T-cell (primary cell): ENCODE measurements at regions not wholly inside any gene's neighbourhood (a gene's known extent, or its start where the extent isn't known, plus 50 kb on each side); places are given as distances from the start of the nearest gene placed in this dataset.
A peak's percentile ranks its signal among the peaks of the same experiment; 100 is the strongest.
"Not testable (repeated sequence)": the region's sequence is repeated elsewhere in the genome, so short reads cannot be mapped to it uniquely, and the experiment has no call there.

Experiments used
- ATAC-seq, 4 experiments: fragments of 200-7000 bp in 3 of 4; fragments of 150-1000 bp in 1 of 4; cut with Tn5 transposase; replicated peaks in 1 of 4; 1 replicate in 3 of 4; 2 replicates in 1 of 4; pipeline ENCODE4 v1.10.0; 2021; ENCODE audit warnings: moderate library complexity in 3 of 4, mild to moderate bottlenecking in 2 of 4, moderate number of reproducible peaks in 1 of 4
- CTCF ChIA-PET, 2 donors: fragments of 300-600 bp; sonication (Branson Sonifier 250); formaldehyde crosslinking; loops; one replicate each; lab custom pipeline; 2022; ENCODE audit warnings: antibody characterized with exemption in 2 of 2; lab: Charles Lee
- POLR2A ChIA-PET, 2 donors: fragments of 300-600 bp; sonication (Branson Sonifier 250); formaldehyde crosslinking; loops; one replicate each; lab custom pipeline; 2022; ENCODE audit warnings: antibody characterized with exemption in 2 of 2; lab: Charles Lee
- DNase-seq, 35 experiments: peaks; one replicate each; pipeline versions ENCODE4 v3.0.0 to v3.0.0-alpha.2; 2013 to 2023
- H3K27ac ChIP-seq: one replicate; pipeline ENCODE4 v1.5.1; 2013; ENCODE audit warnings: low read length
- H3K27me3 ChIP-seq, 2 experiments: replicated peaks in 1 of 2; 1 replicate in 1 of 2; 2 replicates in 1 of 2; pipeline versions ENCODE4 v1.6.1 to v1.7.0; 2013; ENCODE audit warnings: low read length in 1 of 2, mixed read lengths in 1 of 2; ENCODE audit not compliant: control insufficient read depth in 2 of 2, insufficient read depth in 2 of 2; ENCODE audit errors: extremely low read depth in 1 of 2
- H3K36me3 ChIP-seq, 2 donors: 1 replicate in 1 of 2; 2 replicates in 1 of 2; pipeline versions ENCODE4 v1.6.1 to v1.7.0; 2013; ENCODE audit warnings: low read length in 1 of 2; ENCODE audit not compliant: control insufficient read depth in 2 of 2, insufficient read depth in 1 of 2; ENCODE audit errors: extremely low read depth in 1 of 2
- H3K4me1 ChIP-seq, 2 experiments: 1 replicate in 1 of 2; 2 replicates in 1 of 2; pipeline versions ENCODE4 v1.6.1 to v1.7.0; 2013; ENCODE audit warnings: low read length in 2 of 2, mixed read lengths in 1 of 2; ENCODE audit not compliant: insufficient read depth in 2 of 2, control insufficient read depth in 1 of 2; ENCODE audit errors: extremely low read depth in 1 of 2
- H3K4me3 ChIP-seq, 2 donors: 1 replicate in 1 of 2; 2 replicates in 1 of 2; pipeline versions ENCODE4 v1.5.1 to v1.7.0; 2013; ENCODE audit warnings: mild to moderate bottlenecking in 2 of 2, low read length in 1 of 2, moderate library complexity in 1 of 2; ENCODE audit not compliant: control insufficient read depth in 1 of 2; ENCODE audit errors: extremely low read depth in 1 of 2
- H3K9me3 ChIP-seq: 2 replicates; pipeline ENCODE4 v1.7.0; 2013
- H3K27ac Mint-ChIP-seq, 2 donors: one replicate each; pipeline ENCODE4 v1.8.0; 2020 to 2021; ENCODE audit warnings: mild to moderate bottlenecking in 2 of 2, mixed read lengths in 2 of 2
- H3K27me3 Mint-ChIP-seq, 2 donors: one replicate each; pipeline ENCODE4 v1.8.0; 2021 to 2022; ENCODE audit warnings: mixed read lengths in 2 of 2
- H3K36me3 Mint-ChIP-seq: one replicate; pipeline ENCODE4 v1.8.0; 2021; ENCODE audit warnings: mixed read lengths
- H3K4me1 Mint-ChIP-seq, 3 donors: one replicate each; pipeline ENCODE4 v1.8.0; 2020 to 2022; ENCODE audit warnings: mixed read lengths in 3 of 3, mild to moderate bottlenecking in 1 of 3
- H3K4me3 Mint-ChIP-seq, 3 donors: one replicate each; pipeline ENCODE4 v1.8.0; 2020 to 2022; ENCODE audit warnings: mild to moderate bottlenecking in 3 of 3, mixed read lengths in 3 of 3, moderate library complexity in 3 of 3
- H3K9me3 Mint-ChIP-seq, 3 donors: one replicate each; pipeline ENCODE4 v1.8.0; 2020 to 2022; ENCODE audit warnings: mixed read lengths in 3 of 3
- WGBS: methylation state at CpG from one replicate; pipeline ENCODE4 v1.1.5; 2013; ENCODE audit warnings: missing lambda C conversion rate; ENCODE audit not compliant: insufficient coverage; 5-methylcytosine and 5-hydroxymethylcytosine counted together

- Histone ChIP-seq H3K27me3 (peaks cover 0 to 2% of the 10 kb centered on the region in 2 experiments), H3K4me1 (no peaks in the 10 kb centered on the region), H3K27ac (no peak overlapping the region), H3K9me3 (no peaks in the 10 kb centered on the region), H3K36me3 (no peaks in the 10 kb centered on the region), H3K4me3 (no peak overlapping the region)
- ATAC-seq (no peak), DNase-seq (no peak)
- Mint-ChIP-seq H3K36me3 (no peaks in the 10 kb centered on the region), H3K27me3 (peaks cover 15 to 22% of the 10 kb centered on the region in 2 donors), H3K27ac (no peak overlapping the region), H3K4me1 (no peaks in the 10 kb centered on the region), H3K9me3 (no peaks in the 10 kb centered on the region), H3K4me3 (no peak overlapping the region)
- CTCF ChIA-PET = interaction anchor here in 1 of 2 donors (1.0 kb wide), 1 partner anchor 8 kb away, joined by 6 read pairs; no protein-coding TSS in a partner anchor
- WGBS = no CpG with 5 or more reads among the region's 1 CpG
- POLR2A ChIA-PET = no interaction called here
Observed at GRCh38 chr2:175259164-175259563, 77.7 kb upstream of the ATP5MC3 start.

GRCh38 chr2:175256806-175257585, 75.5 kb upstream of the ATP5MC3 start:
- Mint-ChIP-seq H3K27ac (no peak overlapping the region), H3K36me3 (no peaks in the 10 kb centered on the region), H3K4me3 (no peak overlapping the region), H3K4me1 (no peaks in the 10 kb centered on the region), H3K9me3 (no peaks in the 10 kb centered on the region), H3K27me3 (peaks cover 29 to 37% of the 10 kb centered on the region in 2 donors)
- ChIA-PET POLR2A (no interaction called here), CTCF (no interaction called here)
- WGBS = 94% methylated on average over 64 of the region's 69 CpGs
- DNase-seq (peak in 2 of 35 experiments; percentile 2 to 4), ATAC-seq (no peak)
- H3K9me3 ChIP-seq = no peaks in the 10 kb centered on the region
- no peak overlapping the region for H3K4me3 ChIP-seq
- H3K4me1 ChIP-seq = no peaks in the 10 kb centered on the region
- H3K27me3 ChIP-seq = no peaks in the 10 kb centered on the region
- H3K36me3 ChIP-seq = no peaks in the 10 kb centered on the region
- H3K27ac ChIP-seq = no peak overlapping the region

GRCh38 chr2:175256391-175256790, 74.9 kb upstream of the ATP5MC3 start:
- peaks cover 27 to 37% of the 10 kb centered on the region in 2 donors for H3K27me3 Mint-ChIP-seq
- H3K9me3 Mint-ChIP-seq, H3K4me1 ChIP-seq, H3K36me3 Mint-ChIP-seq, POLR2A ChIA-PET, H3K36me3 ChIP-seq, H3K9me3 ChIP-seq, H3K27ac Mint-ChIP-seq, H3K27me3 ChIP-seq, CTCF ChIA-PET, DNase-seq, H3K4me3 ChIP-seq, H3K4me3 Mint-ChIP-seq, H3K4me1 Mint-ChIP-seq, ATAC-seq, H3K27ac ChIP-seq: not testable (repeated sequence)
- 60% methylated on average over 1 of the region's 4 CpGs for WGBS

- Histone ChIP-seq H3K36me3 (no peaks in the 10 kb centered on the region), H3K27ac (no peak overlapping the region), H3K4me3 (no peak overlapping the region), H3K9me3 (no peaks in the 10 kb centered on the region), H3K4me1 (no peaks in the 10 kb centered on the region), H3K27me3 (peaks cover 0 to 2% of the 10 kb centered on the region in 2 experiments)
- ATAC-seq = no peak
- no peaks in the 10 kb centered on the region for H3K36me3 Mint-ChIP-seq
- H3K9me3 Mint-ChIP-seq = no peaks in the 10 kb centered on the region
- no peak overlapping the region for H3K27ac Mint-ChIP-seq
- ChIA-PET POLR2A (interaction anchor here in 1 of 2 donors (0.6 kb wide), 1 partner anchor 77 kb away, joined by 3 read pairs; no protein-coding TSS in a partner anchor), CTCF (interaction anchor here (0.6 kb wide), 2 partner anchors 628 to 1894 kb away, joined by 3 read pairs; no protein-coding TSS in a partner anchor)
- DNase-seq = no peak
- peaks cover 27 to 33% of the 10 kb centered on the region in 2 donors for H3K27me3 Mint-ChIP-seq
- WGBS = no CpG with 5 or more reads among the region's 3 CpGs
- no peaks in the 10 kb centered on the region for H3K4me1 Mint-ChIP-seq
- H3K4me3 Mint-ChIP-seq = no peak overlapping the region
Observed at GRCh38 chr2:175253871-175254270, 72.4 kb upstream of the ATP5MC3 start.

GRCh38 chr2:175251425-175252041, 70.0 kb upstream of the ATP5MC3 start:
- peak in 2 of 35 experiments; percentile 2 to 44 for DNase-seq
- no peak for ATAC-seq
- Histone ChIP-seq H3K9me3 (no peaks in the 10 kb centered on the region), H3K4me3 (no peak overlapping the region), H3K27me3 (peaks cover 0 to 2% of the 10 kb centered on the region in 2 experiments), H3K36me3 (no peaks in the 10 kb centered on the region), H3K27ac (no peak overlapping the region), H3K4me1 (no peaks in the 10 kb centered on the region)
- Mint-ChIP-seq H3K4me3 (no peak overlapping the region), H3K36me3 (no peaks in the 10 kb centered on the region), H3K4me1 (no peaks in the 10 kb centered on the region), H3K27me3 (peaks cover 23 to 31% of the 10 kb centered on the region in 2 donors), H3K27ac (no peak overlapping the region), H3K9me3 (no peaks in the 10 kb centered on the region)
- ChIA-PET CTCF (interaction anchor here (0.6 to 2.1 kb wide), 23 partner anchors 8 to 1897 kb away, joined by 3 to 32 read pairs (median 4); no protein-coding TSS in a partner anchor), POLR2A (interaction anchor here in 1 of 2 donors (0.8 kb wide), 1 partner anchor 1361 kb away, joined by 3 read pairs; no protein-coding TSS in a partner anchor)
- no CpG with 5 or more reads among the region's 5 CpGs for WGBS

GRCh38 chr2:175247159-175247558, 65.6 kb upstream of the ATP5MC3 start:
- H3K36me3 ChIP-seq = no peaks in the 10 kb centered on the region
- Mint-ChIP-seq H3K4me3 (no peak overlapping the region), H3K27ac (no peak overlapping the region), H3K9me3 (no peaks in the 10 kb centered on the region), H3K4me1 (no peaks in the 10 kb centered on the region), H3K27me3 (peaks cover 8 to 17% of the 10 kb centered on the region in 2 donors), H3K36me3 (no peaks in the 10 kb centered on the region)
- CTCF ChIA-PET = no interaction called here
- no peaks in the 10 kb centered on the region for H3K4me1 ChIP-seq
- no peaks in the 10 kb centered on the region for H3K9me3 ChIP-seq
- no peak overlapping the region for H3K4me3 ChIP-seq
- no peak for DNase-seq
- peaks cover 0 to 2% of the 10 kb centered on the region in 2 experiments for H3K27me3 ChIP-seq
- POLR2A ChIA-PET = no interaction called here
- ATAC-seq = no peak
- H3K27ac ChIP-seq = no peak overlapping the region
